ENCODE measurements at regions not wholly inside any gene's neighbourhood (a gene's known extent, or its start where the extent isn't known, plus 50 kb on each side); places are given as distances from the start of the nearest gene placed in this dataset.

GRCh38 chr9:126125177-126125576 is 201.5 kb upstream of the MVB12B start:
- no peak for DNase-seq (ENCODE audit: low read depth in 2 of 2, low spot score in 1 of 2)

GRCh38 chr9:126125577-126125976 is 201.1 kb upstream of the MVB12B start:
- DNase-seq (ENCODE audit: low read depth in 2 of 2, low spot score in 1 of 2) = no peak

DNA sequence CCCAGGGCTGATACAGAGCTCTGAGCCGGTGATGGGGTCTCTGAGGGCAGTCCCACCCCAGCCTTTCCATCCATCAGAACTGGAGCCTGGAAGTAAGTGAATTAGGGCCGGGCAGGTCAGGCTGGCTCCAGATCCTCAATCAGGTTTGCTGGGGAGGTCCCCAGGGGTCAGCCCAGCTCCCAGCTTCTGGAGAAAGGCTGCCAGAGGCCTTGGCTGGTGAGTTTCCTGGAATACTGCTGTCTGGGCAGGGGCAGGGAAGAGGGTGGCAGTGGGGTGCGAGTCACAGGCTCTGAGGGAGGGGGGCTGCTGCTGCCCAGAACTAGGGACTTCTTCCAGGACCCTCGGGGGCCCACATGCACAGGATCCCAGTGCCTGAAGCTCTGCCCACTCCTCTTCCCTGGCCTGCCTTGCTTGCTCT is 200.6 kb upstream of the MVB12B start:
- DNase-seq (ENCODE audit: low read depth in 2 of 2, low spot score in 1 of 2) = no peak

DNA sequence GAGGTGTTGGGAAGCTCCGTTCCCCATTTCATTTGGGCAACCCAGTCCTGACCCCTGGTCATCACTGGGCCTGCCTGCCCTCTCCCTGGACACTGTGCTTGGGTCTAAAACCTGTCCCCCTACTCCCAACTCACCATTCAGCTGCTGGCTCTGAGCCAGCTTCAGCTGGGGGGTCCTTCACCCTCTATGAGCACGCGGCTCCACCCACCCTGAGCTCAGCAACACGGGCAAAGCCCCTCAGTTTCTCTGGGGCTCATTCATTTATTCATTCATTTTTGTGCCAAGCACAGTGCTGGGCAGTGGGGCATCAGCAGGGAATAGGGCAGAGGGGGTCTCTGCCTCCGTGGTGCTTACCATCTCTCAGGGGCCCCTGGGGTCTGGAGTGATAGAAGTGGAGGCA is 199.8 kb upstream of the MVB12B start:
- DNase-seq (ENCODE audit: low read depth in 2 of 2, low spot score in 1 of 2) = no peak

DNA sequence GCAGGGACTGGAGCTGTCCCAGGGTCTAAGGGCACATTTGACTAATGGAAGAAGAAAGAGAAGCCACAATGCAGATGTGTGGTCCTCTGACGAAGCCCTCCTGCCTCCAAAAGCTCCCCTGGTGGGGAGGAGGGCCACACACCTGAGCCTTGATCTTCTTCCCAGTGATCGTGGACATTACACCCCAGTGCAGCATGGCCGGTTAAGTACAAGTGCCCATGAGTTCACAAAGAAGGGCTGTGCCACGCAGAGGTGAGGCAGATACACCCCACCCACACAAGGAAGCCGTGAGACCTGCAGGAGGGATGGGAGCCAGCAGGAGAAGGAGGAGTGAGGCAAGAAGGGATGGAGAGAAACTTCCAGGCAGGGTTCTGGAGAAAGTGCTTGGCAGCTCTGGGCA is 199.0 kb upstream of the MVB12B start:
- no peak for DNase-seq (ENCODE audit: low read depth in 2 of 2, low spot score in 1 of 2)

GRCh38 chr9:126128494-126129142 is 198.0 kb upstream of the MVB12B start:
- DNase-seq (ENCODE audit: low read depth in 2 of 2, low spot score in 1 of 2) = no peak

DNA sequence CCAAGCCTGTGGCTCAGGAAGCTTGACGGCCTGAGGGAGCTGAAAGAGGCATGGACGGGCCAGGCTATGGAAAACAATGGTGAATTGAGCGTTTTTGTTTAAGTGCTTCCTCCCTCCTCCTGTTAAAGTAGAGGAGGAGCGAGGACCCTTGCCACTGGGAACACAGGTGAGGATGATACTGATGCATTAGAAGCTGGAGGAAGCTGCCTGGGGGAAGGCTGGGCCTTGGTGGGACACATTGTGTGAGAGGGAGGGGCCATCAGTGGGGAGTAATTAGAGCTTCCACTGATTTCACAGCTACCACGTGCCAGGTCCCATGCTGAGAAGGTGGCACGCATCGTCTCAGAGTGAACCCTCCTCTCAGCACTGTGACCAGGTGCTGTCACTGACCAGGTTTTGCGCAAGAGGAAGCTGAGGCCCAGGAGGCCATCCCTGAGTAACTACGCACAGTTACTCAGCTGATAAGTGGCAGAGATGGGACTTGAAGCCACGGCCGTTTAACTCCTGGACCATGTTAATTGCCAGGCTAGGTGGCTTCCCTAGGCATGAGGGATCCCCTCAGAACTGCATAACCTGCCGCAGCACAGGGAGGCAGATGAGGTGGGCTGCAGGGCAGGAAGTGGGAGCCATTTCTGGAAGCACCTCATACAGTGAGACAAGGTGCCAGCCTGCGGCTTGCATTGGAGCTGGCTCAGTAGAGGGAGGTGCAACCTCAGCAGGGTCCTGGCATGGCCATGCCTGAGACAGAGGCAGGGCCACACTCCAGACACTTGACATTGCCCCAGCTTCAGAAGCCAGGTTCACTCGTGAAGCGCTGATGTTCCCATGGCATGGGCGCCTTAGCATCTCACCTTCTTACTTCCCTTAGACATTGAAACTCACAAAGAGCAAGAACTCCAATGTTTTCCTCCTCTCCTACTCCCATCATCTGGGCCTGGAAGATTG is 195.3 kb upstream of the MVB12B start:
- no peak for DNase-seq (ENCODE audit: low read depth in 2 of 2, low spot score in 1 of 2)

- no peak for DNase-seq (ENCODE audit: low read depth in 2 of 2, low spot score in 1 of 2)
These were observed 193.9 kb upstream of the MVB12B start for GRCh38 chr9:126132746-126133145.

DNA sequence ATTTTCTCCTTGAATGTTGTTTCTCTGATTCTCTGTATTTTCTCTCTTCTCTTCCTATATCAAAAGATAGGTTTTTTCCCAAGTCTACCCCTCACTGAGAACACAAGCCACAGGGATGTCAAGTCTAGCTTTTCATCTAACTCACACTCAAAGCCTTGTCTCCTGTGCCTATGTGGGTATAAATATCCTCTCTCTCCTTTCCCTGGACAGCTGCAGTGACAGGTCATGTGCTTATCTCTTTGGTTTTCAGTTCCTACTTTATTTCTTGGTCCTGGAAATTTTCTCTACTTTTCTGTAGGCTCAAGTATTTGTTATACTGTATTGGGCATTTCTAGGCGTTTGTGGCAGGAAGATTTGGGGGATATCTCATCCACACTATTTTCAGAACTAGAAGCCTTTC is 182.4 kb upstream of the MVB12B start:
- DNase-seq (ENCODE audit: low read depth in 2 of 2, low spot score in 1 of 2) = no peak

DNA sequence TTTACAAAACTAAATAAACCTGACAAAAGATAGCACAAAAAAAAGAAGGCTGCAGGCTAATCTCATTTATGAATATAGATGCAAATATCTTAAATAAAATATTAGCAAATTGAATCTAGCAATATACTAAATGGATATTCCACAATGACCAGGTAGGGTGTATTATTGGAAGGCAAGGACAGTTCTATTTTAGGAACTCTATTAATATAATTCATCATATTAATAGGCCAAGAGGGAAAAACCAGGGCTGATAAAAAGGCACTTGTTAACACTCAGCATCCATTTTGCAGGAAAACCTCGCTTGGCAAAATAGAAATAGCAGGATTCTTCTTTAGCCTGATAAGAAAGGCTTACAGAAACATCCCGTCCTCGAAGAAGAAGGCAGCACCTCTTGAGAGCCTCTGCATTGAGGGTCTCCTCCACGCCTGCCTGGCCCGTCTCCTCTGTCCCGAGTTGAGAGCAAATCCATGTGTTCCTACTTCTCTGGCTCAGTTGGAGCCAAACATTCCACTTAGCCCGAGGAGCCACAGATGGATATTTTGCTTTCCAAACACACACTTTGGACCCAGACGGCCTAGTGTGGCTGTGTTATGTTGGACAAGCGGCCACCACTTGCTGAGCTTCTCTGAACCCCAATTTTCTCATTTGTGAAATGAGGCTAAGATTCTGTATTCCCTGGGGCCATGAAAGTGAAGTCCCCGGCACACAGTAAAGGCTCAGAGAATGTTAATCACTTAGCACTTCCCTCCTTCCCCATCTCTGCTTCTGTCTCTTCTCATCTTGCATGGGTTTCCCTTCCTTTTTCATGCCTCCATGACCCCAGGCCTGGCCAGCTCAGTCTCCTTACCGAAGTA is 181.8 kb upstream of the MVB12B start:
- DNase-seq (ENCODE audit: low read depth in 2 of 2, low spot score in 1 of 2) = no peak

- DNase-seq (ENCODE audit: low read depth in 2 of 2, low spot score in 1 of 2) = no peak
These were observed 180.8 kb upstream of the MVB12B start for GRCh38 chr9:126145887-126146253.

DNA sequence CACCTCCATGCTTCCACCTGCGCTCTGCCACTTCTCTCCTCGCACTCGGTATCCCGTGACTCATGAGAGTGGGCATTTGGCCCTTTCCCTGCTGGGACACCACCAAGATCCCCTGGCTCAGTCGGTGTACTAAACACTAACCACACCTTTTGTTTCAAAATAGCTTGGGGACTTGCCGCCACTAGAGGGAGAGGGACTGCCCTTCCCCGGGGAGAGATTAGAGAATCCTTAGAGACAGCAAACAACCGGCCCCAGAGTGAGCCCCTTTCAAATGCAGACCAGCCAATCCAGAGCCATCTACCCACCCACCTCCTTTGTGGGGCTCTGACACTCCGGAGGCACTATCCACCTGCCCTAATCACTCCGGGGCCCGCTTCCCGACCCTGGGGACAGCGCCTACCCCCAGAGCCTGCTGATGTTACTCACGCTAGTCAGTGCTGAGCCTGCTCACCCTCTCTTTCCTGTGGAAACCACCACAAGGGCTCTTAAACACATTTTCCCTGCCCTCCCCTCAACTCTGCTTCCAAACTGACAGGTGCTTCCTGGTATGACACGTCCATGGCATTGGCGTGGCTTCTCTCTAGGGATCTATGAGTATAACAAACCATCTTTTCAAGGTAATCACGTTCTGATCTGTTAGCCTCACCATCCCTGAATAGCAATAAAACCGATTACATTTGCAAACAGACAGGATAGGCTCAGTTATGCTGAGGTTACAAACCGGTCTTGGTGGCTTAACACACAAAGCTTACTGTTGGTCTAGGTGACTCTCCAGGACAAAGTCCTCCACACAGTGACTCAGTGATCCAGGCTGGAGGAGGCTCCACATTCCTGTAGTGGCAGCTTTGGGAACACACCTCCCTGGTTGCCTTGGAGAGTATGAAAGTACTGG is 180.1 kb upstream of the MVB12B start:
- no peak for DNase-seq (ENCODE audit: low read depth in 2 of 2, low spot score in 1 of 2)

GRCh38 chr9:126147186-126147935 is 179.3 kb upstream of the MVB12B start:
- no peak for DNase-seq (ENCODE audit: low read depth in 2 of 2, low spot score in 1 of 2)

DNA sequence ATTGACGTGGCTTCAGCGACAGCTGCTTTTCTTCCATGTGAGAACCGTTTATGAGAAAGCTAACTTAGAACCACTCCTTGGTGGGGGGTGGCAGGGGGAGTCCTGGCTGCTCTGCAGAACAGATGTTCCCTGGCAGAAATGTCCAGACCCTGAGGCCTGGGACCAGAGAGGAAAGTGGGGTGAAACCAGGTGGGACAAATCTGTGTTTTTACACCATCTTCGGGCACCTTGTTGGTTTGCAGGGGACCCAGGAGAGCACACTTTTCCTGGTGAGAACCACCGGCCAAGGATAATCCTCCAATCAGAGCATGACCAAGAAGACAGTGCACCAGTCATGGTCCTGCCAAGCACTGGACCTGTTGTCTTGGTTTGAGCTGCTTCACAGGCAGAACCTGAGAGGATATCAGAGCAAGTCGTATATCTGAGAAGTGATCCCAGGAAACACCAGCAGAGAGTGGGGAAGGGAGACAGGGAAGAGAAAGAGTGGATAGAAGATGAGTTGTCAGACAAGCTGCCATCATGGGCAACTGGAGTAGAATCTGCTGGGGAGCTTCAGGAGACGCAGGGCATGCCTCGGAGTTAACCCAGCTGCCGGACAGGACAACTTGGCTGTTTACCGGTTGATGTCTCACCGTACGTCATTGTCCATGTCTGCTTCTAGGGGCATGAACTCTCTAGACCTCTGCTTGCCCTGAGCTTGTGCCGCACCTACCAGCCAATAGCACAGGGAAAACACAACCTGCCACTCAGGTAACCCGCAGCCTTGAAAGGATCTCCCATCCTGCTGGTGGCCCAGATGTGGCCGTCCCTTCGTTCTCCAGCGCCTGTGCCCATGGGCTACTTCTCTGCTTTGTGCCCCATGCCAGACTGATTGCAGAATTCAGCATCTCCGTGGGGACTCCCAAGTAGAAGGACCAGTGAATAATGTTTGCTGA is 178.4 kb upstream of the MVB12B start:
- DNase-seq (ENCODE audit: low read depth in 2 of 2, low spot score in 1 of 2) = no peak

GRCh38 chr9:126148994-126149393 is 177.6 kb upstream of the MVB12B start:
- no peak for DNase-seq (ENCODE audit: low read depth in 2 of 2, low spot score in 1 of 2)

- DNase-seq (ENCODE audit: low read depth in 2 of 2, low spot score in 1 of 2) = no peak
These were observed 177.0 kb upstream of the MVB12B start for GRCh38 chr9:126149661-126150060.

DNA sequence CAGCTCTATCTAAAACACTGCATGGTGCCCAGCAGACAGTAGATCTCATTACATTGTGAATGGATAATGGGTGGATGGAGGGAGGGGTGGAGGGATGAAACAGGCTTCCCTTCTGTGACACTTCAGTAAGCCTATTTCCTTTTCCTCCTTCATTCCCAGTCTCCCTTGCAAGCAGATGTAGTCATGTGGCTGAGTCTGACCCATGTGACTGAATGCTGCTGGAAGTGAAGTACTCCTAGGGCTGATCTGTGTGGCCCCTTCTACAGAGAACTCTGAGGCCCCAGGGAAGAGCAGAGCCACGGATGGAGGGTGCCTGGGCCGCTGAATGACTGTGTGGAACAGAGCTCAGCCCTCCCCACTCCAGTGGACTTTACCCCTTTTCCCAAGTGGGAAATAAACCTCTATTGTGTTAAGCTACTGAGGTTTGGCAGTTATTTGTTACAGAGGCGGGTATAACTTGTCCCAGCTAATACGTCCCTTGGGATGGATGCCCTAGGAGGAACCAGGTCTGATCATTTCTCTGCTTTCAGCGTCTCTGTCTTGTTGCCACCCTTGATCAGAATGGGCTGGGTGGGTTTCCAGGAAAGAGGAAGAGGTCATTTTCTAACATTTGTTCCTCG is 176.1 kb upstream of the MVB12B start:
- DNase-seq (ENCODE audit: low read depth in 2 of 2, low spot score in 1 of 2) = no peak

DNA sequence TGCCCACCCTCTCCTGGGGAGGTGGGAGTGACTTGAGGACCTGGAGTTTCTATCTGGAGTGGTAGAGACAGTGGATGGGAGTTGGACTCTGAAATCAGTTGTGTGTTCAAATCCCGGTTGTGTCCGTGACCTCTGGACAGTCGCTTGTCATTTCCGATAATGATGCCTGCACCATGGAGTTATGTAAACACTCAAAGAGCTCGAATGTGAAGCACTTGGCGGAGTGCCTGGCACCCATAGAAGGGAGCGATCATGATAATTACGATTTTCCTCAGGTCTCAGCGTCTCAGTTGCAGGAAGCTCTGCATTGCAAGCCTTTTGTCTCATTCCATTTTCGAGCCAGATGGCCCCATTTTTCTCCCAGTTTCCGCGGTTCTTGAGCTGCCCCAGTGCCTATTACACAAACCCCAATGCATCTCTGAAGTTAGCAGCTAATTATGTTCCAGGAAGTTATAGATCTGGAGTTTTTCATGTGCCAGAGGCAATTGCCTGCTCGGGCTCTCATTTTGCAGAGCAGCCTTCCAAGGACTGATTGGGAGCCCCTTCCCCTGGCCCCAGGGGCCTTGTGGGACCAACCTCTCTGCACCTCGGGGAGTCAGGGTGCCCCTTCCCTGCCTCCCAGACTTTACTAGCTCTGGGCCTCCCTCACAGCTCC is 175.5 kb upstream of the MVB12B start:
- DNase-seq (ENCODE audit: low read depth in 2 of 2, low spot score in 1 of 2) = no peak
